Calu3 (cell line): ENCODE measurements at regions not wholly inside any gene's neighbourhood (a gene's known extent, or its start where the extent isn't known, plus 50 kb on each side); places are given as distances from the start of the nearest gene placed in this dataset.

Experiments
- BruUV-seq: library from RNA; stranded (reverse); fragments of 400-500 nt; replicated peaks from 2 replicates; lab custom pipeline; 2021; lab: Mats Ljungman, UMichigan
- CTCF ChIA-PET: fragments of 300-600 bp; sonication (Branson Sonifier 250); formaldehyde crosslinking; loops from one replicate; lab custom pipeline; 2022; ENCODE audit warnings: antibody characterized with exemption; lab: Charles Lee
- DNase-seq: peaks from one replicate; pipeline ENCODE4 v3.0.0; 2022
- H3K27ac Mint-ChIP-seq: one replicate; pipeline ENCODE4 v1.8.0; 2022; ENCODE audit warnings: mixed read lengths; ENCODE audit not compliant: unreplicated experiment
- H3K27me3 Mint-ChIP-seq: one replicate; pipeline ENCODE4 v1.8.0; 2022; ENCODE audit warnings: mixed read lengths; ENCODE audit not compliant: unreplicated experiment
- H3K36me3 Mint-ChIP-seq: one replicate; pipeline ENCODE4 v1.8.0; 2022; ENCODE audit warnings: mild to moderate bottlenecking, moderate library complexity, mixed read lengths; ENCODE audit not compliant: insufficient read depth, unreplicated experiment
- H3K4me1 Mint-ChIP-seq: one replicate; pipeline ENCODE4 v1.8.0; 2022; ENCODE audit warnings: mild to moderate bottlenecking, low read depth, mixed read lengths; ENCODE audit not compliant: unreplicated experiment
- H3K4me3 Mint-ChIP-seq: one replicate; pipeline ENCODE4 v1.8.0; 2022; ENCODE audit warnings: mild to moderate bottlenecking, low read depth, moderate library complexity, mixed read lengths; ENCODE audit not compliant: unreplicated experiment
- H3K9me3 Mint-ChIP-seq: one replicate; pipeline ENCODE4 v1.8.0; 2022; ENCODE audit warnings: low read depth, mixed read lengths; ENCODE audit not compliant: unreplicated experiment
- CTCF ChIP-seq: fragments of 200-600 bp; IDR thresholded peaks from one replicate; pipeline ENCODE4 v1.8.0; 2022; ENCODE audit warnings: antibody characterized with exemption; ENCODE audit not compliant: unreplicated experiment
- intact Hi-C: fragments of 100-400 bp; cut with micrococcal nuclease; formaldehyde crosslinking; loops from one replicate; pipeline ENCODE4 v1.10.0; 2022; ENCODE audit not compliant: unreplicated experiment

- H3K9me3 Mint-ChIP-seq, result peaks cover 2% of the 10 kb centered on the region
- no peak overlapping the region for H3K27ac Mint-ChIP-seq
- peaks cover 12% of the 10 kb centered on the region for H3K27me3 Mint-ChIP-seq
- no TSS peak for BruUV-seq
- intact Hi-C loops, result no loop called here
- no peaks in the 10 kb centered on the region for H3K36me3 Mint-ChIP-seq
- no peak for DNase-seq
- no peak overlapping the region for H3K4me3 Mint-ChIP-seq
- H3K4me1 Mint-ChIP-seq, result no peaks in the 10 kb centered on the region
- TF ChIP-seq CTCF, result no peak
- CTCF ChIA-PET, result no interaction called here
Observed at GRCh38 chr15:81056304-81056703, 55.6 kb downstream of the TLNRD1 start.

GRCh38 chr15:81060470-81060869, 59.7 kb downstream of the TLNRD1 start:
- Mint-ChIP-seq H3K27me3 (peaks cover 49% of the 10 kb centered on the region), H3K36me3 (no peaks in the 10 kb centered on the region), H3K4me3 (no peak overlapping the region), H3K27ac (no peak overlapping the region), H3K9me3 (no peaks in the 10 kb centered on the region), H3K4me1 (no peaks in the 10 kb centered on the region)
- DNase-seq, result no peak
- CTCF ChIA-PET, result no interaction called here
- intact Hi-C loops, result no loop called here
- TF ChIP-seq CTCF, result no peak
- BruUV-seq, result no TSS peak

- Mint-ChIP-seq H3K27me3 (peaks cover 49% of the 10 kb centered on the region), H3K4me3 (no peak overlapping the region), H3K27ac (no peak overlapping the region), H3K9me3 (no peaks in the 10 kb centered on the region), H3K36me3 (no peaks in the 10 kb centered on the region), H3K4me1 (no peaks in the 10 kb centered on the region)
- TF ChIP-seq CTCF, result no peak
- intact Hi-C loops, result no loop called here
- DNase-seq, result no peak
- BruUV-seq, result no TSS peak
- CTCF ChIA-PET, result no interaction called here
Observed at GRCh38 chr15:81060907-81061306, 60.2 kb downstream of the TLNRD1 start.

GRCh38 chr15:81061490-81062253, 60.9 kb downstream of the TLNRD1 start:
- H3K4me3 Mint-ChIP-seq, result no peak overlapping the region
- CTCF ChIA-PET, result no interaction called here

More at GRCh38 chr15:81061490-81062253, 60.9 kb downstream of the TLNRD1 start:
- no peaks in the 10 kb centered on the region for H3K4me1 Mint-ChIP-seq
- no peaks in the 10 kb centered on the region for H3K36me3 Mint-ChIP-seq
- no TSS peak for BruUV-seq
- peaks cover 49% of the 10 kb centered on the region for H3K27me3 Mint-ChIP-seq
- no peak for TF ChIP-seq CTCF
- H3K27ac Mint-ChIP-seq, result no peak overlapping the region
- DNase-seq, result no peak
- intact Hi-C loops, result no loop called here
- H3K9me3 Mint-ChIP-seq, result no peaks in the 10 kb centered on the region
